Kidney glomerular epithelial cell (primary cell): ENCODE measurements at regions not wholly inside any gene's neighbourhood (a gene's known extent, or its start where the extent isn't known, plus 50 kb on each side); places are given as distances from the start of the nearest gene placed in this dataset.
A peak's percentile ranks its signal among the peaks of the same experiment; 100 is the strongest.
"Not testable (repeated sequence)": the region's sequence is repeated elsewhere in the genome, so short reads cannot be mapped to it uniquely, and the experiment has no call there.

Experiments
- DNase-seq: peaks from one replicate; lab custom pipeline; 2025; lab: John Stamatoyannopoulos, UW

DNA sequence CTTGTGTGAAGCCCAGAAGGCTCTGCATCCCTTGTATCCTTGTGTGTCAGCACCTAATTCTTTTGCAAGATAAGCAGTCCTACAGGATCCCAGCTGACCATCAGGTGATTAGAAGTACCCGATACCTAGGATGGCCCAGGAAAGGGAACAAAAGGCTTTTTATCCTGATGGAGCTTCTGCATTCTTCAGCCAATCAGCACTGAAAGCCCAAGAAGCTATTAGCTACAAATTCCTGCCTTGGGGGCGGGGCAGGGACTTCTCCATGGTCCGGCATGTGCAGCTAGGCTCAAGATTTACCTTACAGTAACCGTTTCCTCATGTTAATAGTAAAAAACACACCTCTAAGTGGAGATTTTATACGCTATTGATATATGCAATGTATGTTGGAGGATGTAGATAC, 264.6 kb upstream of the THUMPD2 start:
- no peak for DNase-seq

DNA sequence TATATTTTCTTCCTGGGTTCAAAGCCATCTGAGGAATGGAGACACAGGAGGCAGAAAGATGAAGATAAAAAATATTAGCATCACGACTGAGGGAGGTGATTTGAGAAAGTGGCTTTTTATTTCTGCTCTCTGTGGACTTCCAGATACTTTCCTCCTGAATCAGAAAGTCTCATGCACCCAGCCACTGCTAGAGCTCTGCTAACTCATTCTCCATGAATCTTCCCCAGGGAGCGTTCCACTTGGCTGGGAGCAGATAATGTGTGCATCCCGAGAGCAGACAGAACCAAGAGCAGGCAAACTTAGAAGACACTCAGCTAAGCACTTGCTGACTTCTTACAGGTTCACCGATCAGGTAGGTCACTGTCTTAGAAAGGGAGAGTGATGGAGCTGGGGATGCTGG, 264.1 kb upstream of the THUMPD2 start:
- DNase-seq = no peak

DNA sequence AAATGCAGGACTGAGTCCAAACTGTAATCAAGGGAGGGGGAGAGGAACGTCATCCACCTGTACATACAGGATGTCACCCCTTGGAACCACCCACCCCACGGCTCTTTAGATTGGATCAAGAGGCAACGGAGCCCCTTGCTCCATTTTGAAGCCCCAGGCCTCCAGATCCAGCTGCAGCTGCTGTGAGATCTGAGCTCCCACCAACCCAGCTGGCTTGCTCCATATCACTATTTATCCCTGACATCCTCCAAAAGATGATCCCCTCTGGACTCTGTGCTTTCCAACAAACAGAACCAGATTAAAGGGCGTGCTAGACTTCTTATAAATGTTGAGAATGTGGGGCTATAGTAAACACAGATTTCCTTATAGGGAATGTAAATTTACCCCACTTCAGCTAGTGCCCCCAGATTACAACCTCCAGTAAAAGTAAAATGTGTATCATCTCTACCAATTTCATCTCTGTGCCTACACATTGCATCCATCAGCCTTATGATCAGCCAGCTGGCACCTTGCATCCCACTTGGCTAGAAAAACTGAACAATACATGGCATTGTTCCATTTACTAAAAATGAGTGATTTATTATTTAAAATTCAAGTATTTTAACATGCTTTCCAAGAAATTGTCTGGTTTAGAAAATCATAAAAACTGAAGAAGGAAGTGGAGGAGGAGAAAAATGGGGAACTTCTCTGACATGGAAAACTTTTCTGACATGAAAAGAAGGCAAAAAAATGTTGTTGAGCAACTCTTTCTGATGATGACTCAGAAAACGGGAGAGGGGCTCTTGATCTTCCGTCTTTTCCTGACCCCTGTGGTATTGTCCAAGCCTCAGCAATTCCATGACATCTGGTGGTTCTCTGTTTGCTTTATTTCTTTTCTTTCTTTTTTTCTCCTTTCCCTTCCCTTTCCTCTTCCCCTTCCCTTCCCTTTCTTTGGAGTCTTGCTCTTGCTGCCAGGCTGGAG, 262.6 kb upstream of the THUMPD2 start:
- no peak for DNase-seq

DNA sequence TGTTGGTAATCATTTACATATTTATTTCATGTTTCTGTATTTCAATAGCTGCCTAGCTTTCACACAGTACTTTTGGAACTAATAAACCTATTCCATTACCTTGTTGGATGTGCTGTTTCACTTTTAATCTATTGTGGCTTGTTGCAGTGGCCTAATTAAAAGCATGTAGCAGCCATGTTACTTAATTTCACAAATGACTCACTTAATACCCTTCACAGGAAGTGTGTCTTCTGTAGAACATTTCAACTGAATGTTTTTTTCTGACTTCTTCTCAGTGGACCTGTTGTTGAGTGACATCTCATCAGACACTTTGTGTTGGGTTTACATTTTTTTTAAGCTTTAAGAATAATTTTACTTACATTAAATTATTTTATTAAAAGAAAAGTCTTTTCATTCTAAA, 260.5 kb upstream of the THUMPD2 start:
- DNase-seq = no peak

DNA sequence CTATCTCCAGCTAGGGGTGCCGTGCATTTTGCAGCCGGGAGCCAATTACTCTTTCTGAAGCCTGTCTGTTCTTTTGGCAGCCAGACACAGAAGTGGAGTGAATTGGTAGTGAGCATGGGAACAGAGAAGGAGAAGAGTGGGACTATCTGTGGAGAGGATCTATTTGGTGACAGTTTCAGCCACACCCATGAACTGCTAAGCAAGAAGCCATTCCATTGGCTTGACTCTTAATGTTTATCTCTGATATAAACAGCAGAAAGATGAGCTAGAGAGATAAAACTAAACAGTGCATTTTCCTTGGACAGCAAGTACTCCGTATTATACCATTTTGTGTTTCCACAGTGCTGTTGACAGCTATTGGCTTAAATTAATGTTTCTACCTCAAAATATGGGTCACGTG, 259.6 kb upstream of the THUMPD2 start:
- DNase-seq = no peak

DNA sequence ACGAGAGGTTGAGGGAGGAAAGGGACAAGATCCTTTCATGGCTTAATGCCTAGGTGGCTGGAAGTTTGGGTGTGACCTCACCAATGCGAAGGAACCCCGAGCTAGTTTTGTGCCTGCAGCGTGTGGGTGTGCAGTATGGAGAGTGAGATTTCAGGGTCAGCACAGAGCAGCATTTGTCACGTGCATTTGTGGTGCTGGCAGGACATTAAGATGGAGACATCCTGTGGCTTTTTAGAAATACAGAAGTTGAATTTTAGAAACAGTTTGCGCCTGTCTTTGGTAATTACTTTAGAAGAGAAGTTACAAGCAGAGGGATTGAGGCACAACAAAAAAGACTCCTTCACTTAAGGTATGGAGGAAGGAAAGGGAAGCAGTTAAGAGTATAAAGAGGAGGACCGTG, 258.2 kb upstream of the THUMPD2 start:
- no peak for DNase-seq

DNA sequence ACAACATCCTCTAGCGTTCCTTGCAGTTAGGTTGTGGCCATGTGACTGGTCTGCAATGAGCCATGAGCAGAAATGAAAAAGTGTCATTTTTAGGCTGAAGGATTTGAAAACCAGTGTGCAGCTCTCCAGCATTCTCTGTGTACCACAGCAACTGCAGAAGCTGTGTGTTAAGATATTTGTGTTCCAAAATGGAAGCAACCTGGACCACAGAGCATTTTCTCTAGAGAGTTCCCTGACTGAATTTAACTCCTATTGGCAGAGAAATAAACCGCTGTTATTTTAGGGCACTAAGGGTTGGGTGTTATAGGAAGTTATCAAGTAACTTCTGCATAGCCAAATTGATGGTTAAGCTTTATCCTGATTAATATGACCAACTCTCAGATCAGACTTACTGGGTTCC, 257.2 kb upstream of the THUMPD2 start:
- DNase-seq = no peak

DNA sequence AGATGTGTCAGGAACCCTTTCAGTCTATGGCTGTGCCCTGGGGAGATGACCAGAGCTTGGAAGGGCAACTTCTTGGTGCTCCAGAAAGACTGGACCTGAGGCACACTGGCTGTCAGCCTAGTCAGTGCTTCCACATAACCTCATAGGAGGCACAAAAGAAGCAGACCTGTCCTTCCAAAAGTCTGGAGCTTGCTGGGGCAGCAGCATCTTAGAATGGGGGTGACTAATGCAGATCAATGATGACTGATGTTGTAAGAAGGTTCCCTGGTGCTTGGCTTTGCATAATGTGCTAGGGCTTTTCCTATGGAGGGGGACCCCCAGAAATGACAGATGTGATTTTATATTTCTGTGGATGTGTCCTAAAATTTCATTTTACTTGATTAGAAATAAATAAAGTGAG, 255.7 kb upstream of the THUMPD2 start:
- no peak for DNase-seq

DNA sequence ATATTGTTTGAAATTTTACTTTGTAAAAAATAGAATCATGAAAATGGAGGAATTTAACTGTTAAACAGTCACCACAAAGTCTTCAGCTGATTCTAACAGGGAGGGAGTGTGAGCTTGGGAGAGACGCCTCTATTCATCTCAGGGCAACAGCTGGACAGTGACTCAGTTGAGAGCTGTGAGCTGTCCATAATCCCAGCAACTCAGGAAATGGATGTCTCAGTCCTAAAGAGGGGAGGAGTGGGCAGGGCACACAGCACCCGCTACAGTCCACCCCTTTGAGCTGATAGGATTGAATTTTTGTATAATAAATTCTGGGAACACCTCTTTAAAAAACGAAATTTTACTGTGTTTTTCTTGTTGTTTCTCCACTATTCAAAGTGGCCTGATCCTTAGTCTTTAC, 255.1 kb upstream of the THUMPD2 start:
- DNase-seq = no peak

DNA sequence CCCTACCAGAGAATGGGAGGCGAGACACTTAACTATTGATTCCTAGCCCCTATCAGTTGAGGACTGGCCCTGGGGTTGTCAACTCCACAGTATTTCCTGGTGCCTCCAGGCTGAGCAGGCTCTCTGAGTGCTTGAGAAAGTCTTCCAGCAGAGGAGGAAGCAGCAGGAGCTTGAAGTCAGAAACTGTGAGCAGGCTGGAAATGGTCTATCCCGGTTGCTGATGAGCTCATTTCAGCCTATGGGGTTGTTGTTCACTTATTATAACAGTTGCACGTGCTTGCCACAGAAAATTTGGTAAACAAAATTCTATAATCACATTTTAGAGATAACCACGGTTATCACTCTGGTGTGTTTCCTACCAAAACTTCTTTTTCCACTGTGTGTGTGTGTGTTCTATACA, 254.7 kb upstream of the THUMPD2 start:
- DNase-seq = no peak

DNA sequence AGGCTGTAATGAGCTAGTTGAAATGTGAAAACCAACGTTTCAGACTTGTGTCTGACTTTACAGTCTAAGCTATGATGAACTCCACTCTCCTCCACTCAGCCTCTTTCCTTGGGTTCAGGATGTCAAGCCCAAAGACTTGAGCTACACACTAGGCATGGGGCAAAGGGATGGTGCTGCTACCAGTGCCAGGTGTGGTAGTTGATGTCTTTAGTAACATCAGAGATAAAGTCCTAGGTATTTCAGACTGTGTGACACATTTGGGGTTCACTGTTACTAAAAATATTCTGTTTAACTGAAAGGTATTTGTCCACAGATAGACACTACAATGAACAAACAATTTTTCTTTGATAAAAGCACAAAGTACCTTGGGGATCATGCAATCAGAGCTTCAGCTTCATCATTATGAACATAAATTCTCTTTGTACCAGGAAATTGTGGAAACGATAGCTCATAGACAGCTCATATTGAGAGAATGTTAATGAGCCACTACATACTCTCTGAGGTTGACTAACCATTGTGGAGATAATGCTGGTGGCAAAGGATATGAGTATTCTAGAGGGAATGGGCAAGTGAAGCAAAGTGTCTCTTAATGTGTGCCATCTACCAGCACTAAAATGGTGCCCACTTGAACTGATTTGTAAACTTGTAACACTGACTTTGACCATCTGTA, 253.7 kb upstream of the THUMPD2 start:
- DNase-seq = peak; percentile 75

DNA sequence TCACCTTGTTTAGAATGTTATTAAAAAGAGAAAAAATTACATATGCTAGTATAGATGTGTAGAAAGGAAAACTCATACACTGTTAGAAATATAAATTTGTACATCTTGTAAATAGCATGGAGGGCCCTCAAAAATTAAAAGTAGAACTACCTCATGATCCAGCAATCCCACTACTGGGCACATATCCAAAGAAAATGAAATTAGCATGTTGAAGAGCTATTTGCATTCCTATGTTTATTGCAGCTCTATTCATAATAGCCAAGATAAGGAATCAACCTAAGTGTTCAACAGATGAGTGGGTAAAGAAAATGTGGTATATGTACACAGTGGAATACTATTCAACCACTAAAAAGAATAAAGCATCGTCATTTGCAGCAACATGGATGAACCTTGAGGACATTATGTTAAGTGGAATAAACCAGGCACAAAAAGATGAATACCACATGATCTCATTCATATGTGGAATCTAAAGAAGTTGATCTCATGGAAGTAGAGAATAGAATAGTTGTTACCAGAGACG, 251.5 kb upstream of the THUMPD2 start:
- no peak for DNase-seq

DNA sequence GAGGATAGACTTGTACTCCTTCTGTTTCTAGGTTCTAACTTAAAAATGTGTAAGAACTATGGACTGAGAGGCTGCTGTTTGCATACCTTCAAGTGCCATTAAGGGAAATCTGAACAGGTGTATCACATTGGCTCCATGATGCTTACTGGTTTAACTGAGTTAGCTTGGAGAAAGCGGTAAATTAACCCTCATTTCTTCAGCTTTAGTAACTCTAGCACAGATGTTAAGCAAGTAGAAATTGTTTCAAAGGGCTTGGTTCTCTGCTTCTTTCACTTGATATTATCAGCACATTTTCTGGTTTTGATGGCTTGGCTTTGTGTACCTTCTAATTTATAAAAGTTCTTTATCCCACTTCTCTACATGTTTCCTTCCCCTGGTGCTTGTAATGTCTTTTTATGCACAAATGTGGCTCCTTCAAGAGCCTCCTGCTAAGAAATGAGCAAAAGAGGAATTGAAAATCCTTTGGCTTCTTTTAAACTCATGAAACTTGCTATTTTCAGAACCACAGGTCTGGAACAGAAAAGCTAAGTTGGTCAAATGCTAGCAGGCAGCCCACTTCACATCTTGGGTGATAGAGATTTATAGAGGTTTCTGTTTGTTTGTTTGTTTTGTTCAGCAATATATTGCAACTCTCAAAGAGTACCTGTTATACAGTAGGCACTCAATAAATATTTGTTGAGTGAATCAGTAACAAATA, 249.9 kb upstream of the THUMPD2 start:
- no peak for DNase-seq

DNA sequence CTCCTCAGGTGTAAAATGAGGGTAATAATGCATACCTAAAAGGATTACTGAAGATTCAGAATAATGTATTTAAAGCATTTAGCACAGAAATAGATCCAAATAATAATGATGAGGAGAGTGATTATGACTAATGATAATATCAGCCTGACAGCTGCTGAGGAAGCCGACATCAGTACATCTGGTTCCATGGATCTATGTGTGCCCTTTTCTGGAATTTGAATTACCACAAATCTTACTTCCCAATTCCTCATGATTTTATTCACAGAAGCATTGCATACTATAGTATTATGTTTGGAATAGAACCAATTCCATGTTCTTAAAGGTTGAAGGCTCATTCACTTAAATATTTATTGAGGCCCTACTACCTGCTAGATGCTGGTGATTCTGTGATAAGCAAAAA, 248.9 kb upstream of the THUMPD2 start:
- no peak for DNase-seq

DNA sequence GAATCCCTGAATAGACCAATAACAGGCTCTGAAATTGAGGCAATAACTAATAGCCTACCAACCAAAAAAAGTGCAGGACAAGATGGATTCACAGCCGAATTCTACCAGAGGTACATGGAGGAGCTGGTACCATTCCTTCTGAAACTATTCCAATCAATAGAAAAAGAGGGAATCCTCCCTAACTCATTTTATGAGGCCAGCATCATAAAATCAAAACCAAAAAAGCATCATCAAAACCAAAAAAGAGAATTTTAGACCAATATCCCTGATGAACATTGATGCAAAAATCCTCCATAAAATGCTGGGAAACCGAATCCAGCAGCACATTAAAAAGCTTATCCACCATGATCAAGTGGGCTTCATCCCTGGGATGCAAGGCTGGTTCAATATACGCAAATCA, 246.2 kb upstream of the THUMPD2 start:
- DNase-seq = not testable (repeated sequence)

DNA sequence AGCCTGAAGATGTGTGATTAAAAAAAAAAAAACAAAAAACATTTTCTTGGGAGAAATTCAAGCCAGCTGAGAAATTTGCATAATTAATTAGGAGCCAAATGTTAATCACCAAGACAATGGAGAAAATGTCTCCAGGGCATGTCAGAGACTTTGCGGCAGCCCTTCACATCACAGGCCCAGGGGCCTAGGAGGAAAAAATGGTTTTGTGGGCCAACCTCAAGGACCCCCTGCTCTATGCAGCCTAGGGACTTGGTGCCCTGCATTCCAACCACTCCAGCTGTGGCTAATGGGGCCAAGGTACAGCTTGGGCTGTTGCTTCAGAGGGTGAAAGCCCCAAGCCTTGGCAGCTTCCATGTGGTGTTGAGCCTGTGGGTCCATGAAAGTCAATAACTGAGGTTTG, 241.9 kb upstream of the THUMPD2 start:
- DNase-seq = no peak

DNA sequence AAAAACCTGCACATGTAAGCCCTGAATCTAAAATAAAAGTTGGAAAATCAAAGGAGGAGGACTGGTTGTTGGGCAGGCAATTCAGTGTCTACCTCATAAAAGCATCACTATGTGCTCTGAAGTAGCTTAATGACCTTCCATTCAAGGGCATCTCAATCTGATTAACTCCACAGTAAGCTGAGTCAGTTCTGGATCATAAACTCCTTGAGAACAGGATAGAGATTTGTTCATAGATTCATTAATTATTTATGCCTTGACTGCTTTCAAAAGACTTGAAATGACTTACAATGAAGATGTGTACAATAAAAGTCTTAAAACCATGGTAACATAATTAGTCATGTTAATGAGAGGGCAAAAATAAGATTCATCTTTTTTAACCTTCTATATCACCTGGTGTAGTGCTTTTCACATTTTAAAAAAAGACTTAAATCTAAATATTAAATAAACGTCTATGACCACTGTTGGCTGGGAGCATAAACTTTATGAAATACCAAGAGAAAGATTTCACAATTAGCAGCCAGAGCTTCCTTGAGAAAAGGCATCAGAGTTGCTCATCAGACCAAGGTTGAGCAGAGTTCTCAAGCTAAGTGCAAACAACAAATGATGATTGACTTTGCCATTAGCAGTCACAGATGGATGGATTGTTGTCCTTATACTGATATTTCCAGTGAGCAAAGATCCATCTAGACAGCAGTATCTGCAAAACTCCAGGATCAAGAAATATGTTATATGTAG, 237.3 kb upstream of the THUMPD2 start:
- peak; percentile 50 for DNase-seq

DNA sequence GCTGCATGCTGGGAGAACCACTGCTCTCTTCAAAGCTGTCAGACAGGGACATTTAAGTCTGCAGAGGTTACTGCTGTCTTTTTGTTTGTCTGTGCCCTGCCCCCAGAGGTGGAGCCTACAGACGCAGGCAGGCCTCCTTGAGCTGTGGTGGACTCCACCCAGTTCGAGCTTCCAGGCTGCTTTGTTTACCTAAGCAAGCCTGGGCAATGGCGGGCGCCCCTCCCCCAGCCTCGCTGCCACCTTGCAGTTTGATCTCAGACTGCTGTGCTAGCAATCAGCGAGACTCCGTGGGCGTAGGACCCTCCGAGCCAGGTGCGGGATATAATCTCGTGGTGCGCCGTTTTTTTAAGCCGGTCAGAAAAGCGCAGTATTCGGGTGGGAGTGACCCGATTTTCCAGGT, 234.9 kb upstream of the THUMPD2 start:
- DNase-seq = not testable (repeated sequence)

DNA sequence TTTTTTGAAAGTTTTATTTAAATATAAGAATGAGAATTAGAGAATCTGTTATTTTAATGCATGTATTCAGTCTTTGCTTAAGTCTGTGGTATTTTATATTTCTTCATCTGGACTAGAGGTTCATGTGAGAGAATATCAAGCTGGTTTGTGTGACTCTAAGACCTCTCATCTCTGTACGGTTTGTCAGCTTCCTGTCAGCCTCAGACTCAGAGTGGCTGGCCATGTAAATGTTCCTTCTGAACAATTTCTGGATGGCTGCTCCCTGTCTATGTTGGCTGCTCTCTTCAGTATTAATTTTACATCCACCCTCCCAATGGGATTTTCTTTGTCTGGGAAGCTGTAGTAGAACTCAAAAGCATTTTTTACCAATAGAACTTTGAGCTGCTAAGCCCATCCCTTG, 225.3 kb upstream of the THUMPD2 start:
- peak; percentile 4 for DNase-seq

DNA sequence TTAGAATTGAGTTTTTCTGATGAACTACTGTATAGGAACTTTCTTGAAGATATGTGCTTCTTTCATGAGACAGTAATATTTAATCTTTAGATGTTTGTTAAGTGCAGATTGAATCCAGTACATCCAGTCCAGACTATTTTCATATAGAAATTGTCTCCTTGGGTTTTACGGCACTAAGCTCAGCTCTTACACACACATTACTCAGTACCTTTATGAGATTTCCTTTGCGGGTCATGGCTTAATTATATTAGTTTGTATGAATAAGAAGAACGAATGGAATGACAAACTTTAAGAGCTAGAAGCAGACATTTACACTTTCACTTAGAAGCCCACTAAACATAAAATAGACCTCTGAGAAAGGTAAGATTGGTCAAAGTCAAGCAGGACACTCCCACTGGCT, 223.3 kb upstream of the THUMPD2 start:
- DNase-seq = no peak

DNA sequence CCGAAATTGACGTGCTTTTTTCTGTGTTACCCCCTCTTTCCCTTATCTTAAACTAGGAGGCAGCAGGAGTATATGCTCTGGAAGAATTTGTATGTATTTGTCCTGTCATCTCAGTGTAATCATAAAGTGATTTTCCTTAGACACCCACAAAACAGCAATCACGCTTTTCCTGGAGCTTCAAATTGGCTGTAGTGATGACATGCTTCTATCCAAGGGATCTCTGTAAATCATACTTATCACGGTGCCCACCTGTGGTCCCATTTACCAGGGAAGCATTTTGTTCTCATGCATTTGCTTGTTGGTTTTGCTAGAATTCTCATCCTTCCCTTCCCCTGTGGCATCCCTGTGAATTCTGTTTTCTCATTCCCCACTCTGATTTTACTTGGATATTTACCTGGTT, 220.8 kb upstream of the THUMPD2 start:
- no peak for DNase-seq

DNA sequence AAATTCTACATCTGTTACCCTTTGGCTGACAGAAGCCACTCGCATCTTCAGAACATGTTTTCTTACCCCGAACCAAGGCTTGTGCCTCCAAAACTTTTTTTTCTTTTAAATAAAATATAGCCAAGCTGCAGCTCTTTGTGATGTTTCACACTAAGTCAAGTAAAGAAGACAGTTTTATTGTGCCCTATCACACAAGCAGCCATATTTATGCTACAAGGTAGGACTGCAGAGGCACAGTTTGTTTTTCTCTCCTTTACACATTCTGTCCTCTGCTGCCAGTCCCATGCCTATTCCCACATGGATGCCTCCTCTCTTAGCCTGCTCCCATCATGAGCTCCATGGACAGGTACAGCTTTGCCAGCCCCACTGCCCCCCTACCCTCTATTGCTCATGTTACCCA, 219.6 kb upstream of the THUMPD2 start:
- DNase-seq = no peak
